K562 (cell line): ENCODE measurements at regions not wholly inside any gene's neighbourhood (a gene's known extent, or its start where the extent isn't known, plus 50 kb on each side); places are given as distances from the start of the nearest gene placed in this dataset.
A peak's percentile ranks its signal among the peaks of the same experiment; 100 is the strongest.

Experiments used
- ATAC-seq: fragments of 200-7000 bp; cut with Tn5 transposase; 3 replicates; pipeline ENCODE4 v1.9.1; 2020; ENCODE audit warnings: moderate library complexity
- BruUV-seq: library from RNA; stranded (reverse); fragments of 400-500 nt; replicated peaks from 2 replicates; lab custom pipeline; 2021; lab: Mats Ljungman, UMichigan
- CTCF ChIA-PET: fragments of 300-600 bp; formaldehyde crosslinking; extraction: SDS; loops from one replicate; lab custom pipeline; 2021; ENCODE audit warnings: low intra/inter-chr PET ratio; lab: Yijun Ruan, JAX
- POLR2A ChIA-PET: fragments of 300-600, 350-650 bp; sonication (Branson Sonifier 250); formaldehyde crosslinking; extraction: SDS; loops from one replicate; lab custom pipeline; 2021; ENCODE audit warnings: antibody characterized with exemption, inconsistent platforms; lab: Yijun Ruan, JAX
- DNase-seq, 4 experiments: peaks; one replicate each; pipeline versions ENCODE4 v3.0.0 to v3.0.0-alpha.2; 2011 to 2018; ENCODE audit warnings: low spot score in 3 of 4, mixed read lengths in 3 of 4; ENCODE audit errors: extremely low read depth in 1 of 4
- FAIRE-seq: peaks from 2 replicates; lab custom pipeline; 2011; peaks lifted over from hg19 to GRCh38; lab: Jason Lieb, UNC
- H2AFZ ChIP-seq: 2 replicates; pipeline ENCODE4 v1.6.0; 2011; ENCODE audit warnings: low read depth, low read length, control low read depth, inconsistent platforms
- H3K27ac ChIP-seq: fragments of 200-600 bp; 3 replicates; pipeline ENCODE4 v1.8.0; 2011; ENCODE audit warnings: low read depth, mild to moderate bottlenecking, control low read depth, inconsistent platforms, low read length, moderate library complexity, mixed read lengths; ENCODE audit errors: extremely low read depth
- H3K27me3 ChIP-seq, 2 experiments: fragments of 300-600 bp in 1 of 2; 2 replicates in 1 of 2; 3 replicates in 1 of 2; pipeline versions ENCODE4 v1.6.0 to v1.8.0; 2011; ENCODE audit warnings: inconsistent platforms in 2 of 2, low read length in 2 of 2, mild to moderate bottlenecking in 1 of 2, mixed read lengths in 1 of 2, moderate library complexity in 1 of 2; ENCODE audit not compliant: control insufficient read depth in 2 of 2, insufficient read depth in 2 of 2
- H3K36me3 ChIP-seq: fragments of 300-600 bp; 3 replicates; pipeline ENCODE4 v1.8.0; 2011; ENCODE audit warnings: mild to moderate bottlenecking, low read length, inconsistent platforms; ENCODE audit not compliant: control insufficient read depth, insufficient read depth
- H3K4me1 ChIP-seq, 2 experiments: fragments of 200-600 bp in 1 of 2; replicated peaks in 1 of 2; 2 replicates in 1 of 2; 3 replicates in 1 of 2; pipeline versions ENCODE4 v1.5.1 to v1.8.0; 2011; ENCODE audit warnings: inconsistent platforms in 2 of 2, low read length in 2 of 2, mild to moderate bottlenecking in 1 of 2, mixed read lengths in 1 of 2, moderate library complexity in 1 of 2; ENCODE audit not compliant: control insufficient read depth in 2 of 2, insufficient read depth in 2 of 2
- H3K4me2 ChIP-seq: 2 replicates; pipeline ENCODE4 v1.6.1; 2011; ENCODE audit warnings: low read length, control low read depth, inconsistent platforms, mixed read lengths; ENCODE audit not compliant: insufficient read depth
- H3K4me3 ChIP-seq: fragments of 200-600 bp; sonication (generic), shearing (Covaris generic); 2 replicates; pipeline ENCODE4 v1.5.1; 2016; ENCODE audit warnings: control low read depth, inconsistent platforms
- H3K79me2 ChIP-seq: fragments of 200-600 bp; 3 replicates; pipeline ENCODE4 v1.8.0; 2011; ENCODE audit warnings: low read length, inconsistent platforms; ENCODE audit not compliant: control insufficient read depth, insufficient read depth
- H3K9ac ChIP-seq, 2 experiments: 2 replicates each; pipeline versions ENCODE4 v1.6.0 to v1.6.1; 2011; ENCODE audit warnings: low read depth in 2 of 2, low read length in 2 of 2, control low read depth in 1 of 2, inconsistent platforms in 1 of 2, mild to moderate bottlenecking in 1 of 2, mixed read lengths in 1 of 2; ENCODE audit not compliant: insufficient read depth in 1 of 2
- H3K9me1 ChIP-seq: one replicate; pipeline ENCODE4 v1.6.0; 2011; ENCODE audit warnings: inconsistent platforms, mild to moderate bottlenecking, low read length, moderate library complexity; ENCODE audit not compliant: control insufficient read depth, insufficient read depth
- H3K9me3 ChIP-seq: replicated peaks from 2 replicates; pipeline ENCODE4 v1.5.1; 2011; ENCODE audit warnings: low read depth, low read length, inconsistent platforms; ENCODE audit not compliant: control insufficient read depth, insufficient read depth
- H4K20me1 ChIP-seq: replicated peaks from 2 replicates; pipeline ENCODE4 v1.6.1; 2011; ENCODE audit warnings: low read length, inconsistent platforms, mixed read lengths; ENCODE audit not compliant: control insufficient read depth, insufficient read depth
- ATF3 ChIP-seq, 2 experiments: fragments of 450-650 bp in 1 of 2; sonication (generic) in 1 of 2; formaldehyde crosslinking in 1 of 2; IDR thresholded peaks in 1 of 2; conservative IDR thresholded peaks in 1 of 2; 2 replicates each; pipeline versions ENCODE4 v1.6.1 to v1.8.1; 2016 to 2023; ENCODE audit warnings: mild to moderate bottlenecking in 2 of 2, moderate library complexity in 2 of 2, inconsistent platforms in 1 of 2, missing genetic modification reagents in 1 of 2
- BHLHE40 ChIP-seq: IDR thresholded peaks from 2 replicates; pipeline ENCODE4 v1.6.1; 2011; ENCODE audit warnings: low read length, improper control_type of control experiment
- CAMTA2 ChIP-seq: fragments of 250-450 bp; sonication (Bioruptor Pico); conservative IDR thresholded peaks from 2 replicates; pipeline ENCODE4 v1.5.1; 2022
- ELF4 ChIP-seq: fragments of 450-650 bp; formaldehyde crosslinking; IDR thresholded peaks from 2 replicates; pipeline ENCODE4 v1.4.0; 2022; ENCODE audit warnings: missing genetic modification characterization
- ERF ChIP-seq: fragments of 450-650 bp; formaldehyde crosslinking; IDR thresholded peaks from 2 replicates; pipeline ENCODE4 v1.4.0; 2020; ENCODE audit warnings: mild to moderate bottlenecking, mixed read lengths
- HES1 ChIP-seq: fragments of 450-650 bp; IDR thresholded peaks from 2 replicates; pipeline ENCODE4 v1.6.1; 2016; ENCODE audit warnings: low read depth, mild to moderate bottlenecking, moderate library complexity
- HMBOX1 ChIP-seq: sonication (generic); IDR thresholded peaks from 2 replicates; pipeline ENCODE4 v1.6.1; 2016
- JUND ChIP-seq, 2 experiments: IDR thresholded peaks; 2 replicates in 1 of 2; 3 replicates in 1 of 2; pipeline ENCODE4 v1.6.1; 2011; ENCODE audit warnings: borderline replicate concordance in 2 of 2, low read depth in 2 of 2, low read length in 2 of 2, improper control_type of control experiment in 1 of 2, missing biosample characterization in 1 of 2, missing genetic modification characterization in 1 of 2, missing genetic modification reagents in 1 of 2
- MEF2A ChIP-seq: IDR thresholded peaks from 2 replicates; pipeline ENCODE4 v1.6.1; 2011; ENCODE audit warnings: low read depth, mild to moderate bottlenecking, low read length, moderate library complexity; ENCODE audit not compliant: control insufficient read depth
- MEF2D ChIP-seq: conservative IDR thresholded peaks from 2 replicates; pipeline ENCODE4 v1.6.1; 2016; ENCODE audit warnings: low read depth, missing genetic modification characterization, missing compliant biosample characterization
- MYC ChIP-seq, 2 experiments: fragments of 250-450 bp in 1 of 2; sonication (Bioruptor Pico) in 1 of 2; IDR thresholded peaks; 2 replicates each; pipeline versions ENCODE4 v1.5.1 to v1.6.1; 2012 to 2021; ENCODE audit warnings: low read depth in 2 of 2, borderline replicate concordance in 1 of 2, improper control_type of control experiment in 1 of 2, low read length in 1 of 2, mild to moderate bottlenecking in 1 of 2, moderate library complexity in 1 of 2
- TRIM24 ChIP-seq, 2 experiments: fragments of 450-650 bp; IDR thresholded peaks; 2 replicates each; pipeline ENCODE4 v1.6.1; 2016
- WGBS: fragments of 100-300 bp; shearing (Covaris generic); methylation state at CpG from one replicate; pipeline ENCODE4 v1.1.6; 2016; ENCODE audit warnings: low coverage, mixed read lengths; ENCODE audit not compliant: insufficient coverage; ENCODE audit errors: missing lambda C conversion rate; 5-methylcytosine and 5-hydroxymethylcytosine counted together
- in situ Hi-C: fragments of 300-500 bp; cut with MboI; formaldehyde crosslinking; loops from 4 replicates; pipeline ENCODE4 v1.15.0; 2018; ENCODE audit warnings: inconsistent platforms, mixed read lengths
- intact Hi-C: fragments of 100-400 bp; cut with micrococcal nuclease; formaldehyde crosslinking; loops from 2 replicates; pipeline ENCODE4 v1.14.2; 2022

GRCh38 chr13:112325142-112325808 is 50.9 kb upstream of the SPACA7 start (continued):
- no peak for TF ChIP-seq MYC (IDR thresholded peaks at IDR 0.05; ENCODE audit: low read depth, low read length)
- no peak for TF ChIP-seq MYC (CRISPR knock-in tag; IDR thresholded peaks at IDR 0.05; ENCODE audit: borderline replicate concordance, low read depth)
- TF ChIP-seq HMBOX1 = no peak
- no peak for TF ChIP-seq ERF (CRISPR knock-in tag)
- TF ChIP-seq CAMTA2 (CRISPR knock-in tag) = no peak

GRCh38 chr13:112325920-112326645 is 50.1 kb upstream of the SPACA7 start:
- ChIA-PET POLR2A (no interaction called here), CTCF (no interaction called here)
- in situ Hi-C loops = loop anchor here (10.0 kb wide), 1 partner anchor 51 kb away; no protein-coding TSS in a partner anchor
- Histone ChIP-seq H3K36me3 (no peaks in the 10 kb centered on the region), H2AFZ (no peak overlapping the region), H3K4me1 (peaks cover 0 to 4% of the 10 kb centered on the region in 2 experiments; a peak in 1 of 5 replicates), H3K9ac (no peak overlapping the region), H4K20me1 (no peaks in the 10 kb centered on the region; the same call in 1 of the 2 replicates), H3K79me2 (no peaks in the 10 kb centered on the region), H3K9me3 (no peaks in the 10 kb centered on the region), H3K27ac (no peak overlapping the region), H3K27me3 (peaks cover 5 to 44% of the 10 kb centered on the region in 2 experiments; a peak in 3 of 5 replicates), H3K9me1 (no peaks in the 10 kb centered on the region), H3K4me2 (no peak overlapping the region), H3K4me3 (no peak overlapping the region)
- DNase-seq (peak in 1 of 4 experiments; percentile 5), ATAC-seq (no peak), FAIRE-seq (no peak)
- intact Hi-C loops = no loop called here
- BruUV-seq = no TSS peak
- TF ChIP-seq ATF3 (IDR thresholded peaks at IDR 0.05) = peak; percentile 32; the same call in 1 of the 2 replicates
- no peak for TF ChIP-seq ATF3 (CRISPR knock-in tag; conservative IDR thresholded peaks at IDR 0.05)
- peak; percentile 60 for TF ChIP-seq BHLHE40
- TF ChIP-seq MEF2D (tag) = 0 out of 2 replicates have a peak, but pooled peaks have one; percentile 21
- no peak for TF ChIP-seq ELF4
- TF ChIP-seq JUND (IDR thresholded peaks at IDR 0.05; ENCODE audit: borderline replicate concordance, low read depth, low read length) = peak; percentile 27; the same call in 1 of the 2 replicates
- TF ChIP-seq JUND (tag; IDR thresholded peaks at IDR 0.05; ENCODE audit: borderline replicate concordance, low read depth, low read length) = no peak; the same call in 2 of the 3 replicates
- peak; percentile 63 for TF ChIP-seq MEF2A
- no peak for TF ChIP-seq TRIM24 (IDR thresholded peaks at IDR 0.05)
- no peak for TF ChIP-seq HES1
- WGBS = under 1% methylated on average over 24 of the region's 26 CpGs
